HG03135 (cell line): ENCODE measurements at regions not wholly inside any gene's neighbourhood (a gene's known extent, or its start where the extent isn't known, plus 50 kb on each side); places are given as distances from the start of the nearest gene placed in this dataset.
"Not testable (repeated sequence)": the region's sequence is repeated elsewhere in the genome, so short reads cannot be mapped to it uniquely, and the experiment has no call there.

ENCODE experiments used
- ATAC-seq: cut with Tn5 transposase; IDR thresholded peaks from one replicate; pipeline ENCODE4 v1.9.1; 2021; ENCODE audit warnings: mild to moderate bottlenecking, moderate library complexity; ENCODE audit not compliant: unreplicated experiment

- ATAC-seq, result no peak
Measured at GRCh38 chr7:131689662-131690234, 133.3 kb upstream of the PODXL start.

DNA sequence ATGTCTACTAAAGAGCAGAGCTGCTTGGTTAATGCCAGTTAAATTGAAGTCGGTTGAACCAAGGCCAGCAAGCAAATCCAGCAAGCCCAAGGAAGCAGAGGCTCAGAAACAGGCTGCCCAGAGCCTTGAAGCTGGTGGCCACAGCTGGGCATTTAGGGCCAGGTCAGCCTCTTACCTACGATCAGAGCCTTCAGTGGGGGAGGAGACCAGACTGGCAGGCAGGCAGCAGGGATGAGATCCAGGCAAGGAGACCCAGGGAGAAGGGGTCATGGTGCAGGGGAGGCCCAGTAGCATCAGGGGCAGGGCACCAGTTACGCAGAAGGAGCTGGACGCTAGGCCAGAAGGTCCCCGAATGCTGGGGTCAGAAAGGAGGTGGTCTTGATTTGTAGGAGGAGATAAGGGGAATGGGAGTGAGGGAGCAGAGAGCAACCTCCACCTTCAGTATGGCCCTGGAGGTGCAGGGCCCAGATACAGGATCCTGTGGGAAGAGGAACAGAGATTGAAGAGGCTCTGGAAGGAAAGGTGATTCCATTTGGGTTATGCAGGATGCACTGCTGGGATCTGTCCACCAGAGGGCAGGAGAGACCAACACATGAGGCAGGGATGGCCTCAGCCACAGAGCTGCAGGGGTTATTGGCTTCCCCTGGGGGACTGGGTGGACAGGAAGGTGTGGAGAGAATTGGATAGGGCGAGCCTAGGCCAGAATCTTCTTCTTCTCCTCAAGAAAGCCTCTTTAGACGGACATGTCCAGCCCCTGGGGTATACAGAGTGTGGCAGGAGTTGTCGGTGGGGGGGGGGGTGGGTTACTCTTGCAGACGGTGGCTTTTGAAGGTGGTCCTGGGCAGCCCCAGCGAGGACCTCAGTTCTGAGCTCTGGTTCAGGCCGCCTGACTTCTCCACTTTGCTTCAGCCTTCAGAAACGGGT lies 132.6 kb upstream of the PODXL start:
- ATAC-seq, result no peak

GRCh38 chr7:131687296-131687695 lies 130.9 kb upstream of the PODXL start:
- no peak for ATAC-seq

DNA sequence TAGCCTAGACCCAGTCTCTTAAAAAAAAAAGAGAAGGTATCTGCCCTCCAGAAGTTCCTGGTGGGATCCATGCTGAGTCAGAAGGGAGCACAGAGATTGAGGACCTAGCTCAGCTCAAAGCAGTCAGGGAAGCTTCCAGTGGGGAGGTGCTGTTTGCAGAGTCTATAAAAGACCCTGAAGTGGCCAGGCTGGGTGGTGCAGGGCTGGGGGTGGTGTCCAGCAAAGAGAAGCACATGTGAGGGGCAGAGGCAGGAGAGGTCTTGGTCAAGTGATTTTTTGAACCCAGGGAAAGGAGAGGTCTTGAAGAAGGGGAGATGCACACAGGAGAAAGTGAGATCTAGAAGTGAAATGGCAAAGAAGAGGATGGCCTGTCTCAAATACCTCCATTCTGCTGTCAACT lies 130.4 kb upstream of the PODXL start:
- ATAC-seq, result no peak

- peak; percentile 62 for ATAC-seq
Measured at GRCh38 chr7:131683536-131684125, 127.2 kb upstream of the PODXL start.

DNA sequence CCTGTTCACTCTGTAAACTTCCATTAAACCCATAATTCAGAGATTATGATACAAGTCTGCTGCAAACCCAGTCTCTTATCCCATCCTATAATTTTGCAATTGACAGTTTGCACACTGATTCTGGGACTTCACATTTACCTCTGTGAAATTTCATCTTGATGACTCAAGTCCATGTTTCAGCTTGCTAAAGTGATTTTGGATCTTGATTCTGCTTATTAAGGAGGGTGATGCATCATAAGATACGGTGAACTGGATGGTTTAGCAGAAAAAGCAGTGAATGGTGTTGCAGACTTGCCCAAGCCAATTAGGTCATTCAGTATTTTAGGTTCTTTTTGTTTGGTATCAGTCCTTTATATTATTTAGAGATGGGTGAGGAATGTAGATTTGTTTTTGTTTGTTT lies 125.5 kb upstream of the PODXL start:
- no peak for ATAC-seq

- not testable (repeated sequence) for ATAC-seq
Measured at GRCh38 chr7:131679071-131679470, 122.6 kb upstream of the PODXL start.

DNA sequence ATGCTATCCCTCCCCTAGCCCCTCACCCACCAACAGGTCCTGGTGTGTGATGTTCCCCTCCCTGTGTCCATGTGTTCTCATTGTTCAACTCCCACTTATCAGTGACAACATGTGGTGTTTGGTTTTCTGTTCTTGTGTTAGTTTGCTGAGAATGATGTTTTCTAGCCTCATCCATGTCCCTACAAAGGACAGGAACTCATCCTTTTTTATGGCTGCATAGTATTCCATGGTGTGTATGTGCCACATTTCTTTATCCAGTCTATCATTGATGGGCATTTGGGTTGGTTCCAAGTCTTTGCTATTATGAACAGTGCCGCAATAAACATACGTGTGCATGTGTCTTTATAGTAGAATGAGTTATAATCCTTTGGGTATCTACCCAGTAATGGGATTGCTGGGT lies 120.4 kb upstream of the PODXL start:
- not testable (repeated sequence) for ATAC-seq

DNA sequence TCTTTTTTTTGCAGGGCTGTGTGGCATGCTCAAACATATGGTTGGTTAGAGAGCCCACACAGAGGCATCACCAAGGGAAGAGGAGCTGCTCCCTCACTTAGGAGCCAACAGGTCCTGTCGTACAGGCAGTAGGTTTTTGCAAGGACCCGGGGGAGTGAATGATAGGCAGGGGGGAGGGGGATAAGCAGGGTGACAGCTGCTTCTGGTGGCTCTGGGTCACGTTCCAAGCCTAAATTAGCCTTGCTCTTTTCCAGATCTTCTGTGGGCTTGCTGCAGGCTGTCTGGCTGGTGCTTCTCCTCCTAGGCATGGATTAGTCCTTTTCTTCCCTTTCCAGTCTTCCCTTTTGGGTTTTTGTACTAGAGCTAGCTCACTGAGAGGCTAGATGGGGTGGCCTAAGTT lies 117.7 kb upstream of the PODXL start:
- ATAC-seq, result no peak

GRCh38 chr7:131673576-131673975 lies 117.1 kb upstream of the PODXL start:
- no peak for ATAC-seq

- ATAC-seq, result no peak
Measured at GRCh38 chr7:131670406-131670805, 114.0 kb upstream of the PODXL start.

DNA sequence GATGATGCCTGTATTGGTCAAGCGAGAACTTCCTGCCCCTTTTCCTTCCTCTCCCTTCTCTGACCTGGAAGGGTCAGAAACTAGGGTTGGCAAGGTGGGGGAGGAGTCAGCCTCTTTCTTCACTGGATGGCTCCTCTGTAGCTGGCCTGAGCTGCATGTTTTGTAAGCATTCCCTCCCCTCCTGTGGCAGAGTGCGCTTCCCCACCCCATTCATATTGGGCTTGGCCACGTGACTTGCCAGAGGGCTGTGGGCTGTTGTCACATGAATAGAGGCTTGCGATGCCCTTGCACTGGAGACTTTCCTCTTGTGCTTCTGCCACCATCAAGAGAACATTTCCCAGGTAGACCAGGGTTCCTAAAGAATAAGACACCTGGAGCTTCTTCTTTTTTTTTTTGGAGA lies 111.3 kb upstream of the PODXL start:
- ATAC-seq, result no peak

GRCh38 chr7:131665021-131665420 lies 108.6 kb upstream of the PODXL start:
- ATAC-seq, result no peak

- ATAC-seq, result no peak
Measured at GRCh38 chr7:131664570-131664969, 108.1 kb upstream of the PODXL start.

GRCh38 chr7:131662301-131662873 lies 106.0 kb upstream of the PODXL start:
- ATAC-seq, result not testable (repeated sequence)

- no peak for ATAC-seq
Measured at GRCh38 chr7:131657881-131658280, 101.5 kb upstream of the PODXL start.

- no peak for ATAC-seq
Measured at GRCh38 chr7:131656980-131657723, 100.7 kb upstream of the PODXL start.

- ATAC-seq, result no peak
Measured at GRCh38 chr7:131655866-131656265, 99.4 kb upstream of the PODXL start.

- no peak for ATAC-seq
Measured at GRCh38 chr7:131655447-131655846, 99.0 kb upstream of the PODXL start.

DNA sequence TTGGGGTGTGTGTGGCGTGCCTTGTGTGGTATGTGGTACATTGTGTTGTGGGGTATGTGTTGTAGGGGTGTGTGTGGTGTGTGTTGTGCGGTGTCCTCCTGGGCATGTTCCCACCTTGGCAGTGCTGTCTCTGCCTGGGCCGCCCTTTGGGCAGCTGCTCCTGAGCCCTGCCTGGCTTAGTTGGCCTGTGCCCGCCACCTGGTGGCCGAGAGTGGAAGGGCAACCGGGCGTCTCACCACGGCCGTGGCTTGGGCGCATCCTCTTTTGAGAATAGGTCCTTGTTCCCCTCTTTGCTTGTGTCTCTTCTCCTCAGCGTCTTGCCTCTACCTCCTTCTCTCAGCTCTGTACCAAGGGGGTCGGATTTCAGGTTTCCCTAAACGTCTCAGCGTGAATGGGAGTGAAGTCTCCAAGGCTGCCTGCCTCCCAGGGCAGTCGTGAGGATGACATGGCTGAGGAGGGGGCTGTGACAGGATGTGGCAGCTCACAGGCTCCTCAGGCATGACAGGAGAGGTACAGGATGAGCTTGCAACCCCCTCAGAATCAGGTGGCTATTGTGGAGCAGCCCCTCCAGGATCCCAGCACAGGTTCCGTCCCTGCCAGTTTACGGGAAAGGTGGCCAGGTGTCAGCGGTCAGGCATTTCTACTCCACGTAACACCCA lies 98.4 kb upstream of the PODXL start:
- peak; percentile 72 for ATAC-seq

DNA sequence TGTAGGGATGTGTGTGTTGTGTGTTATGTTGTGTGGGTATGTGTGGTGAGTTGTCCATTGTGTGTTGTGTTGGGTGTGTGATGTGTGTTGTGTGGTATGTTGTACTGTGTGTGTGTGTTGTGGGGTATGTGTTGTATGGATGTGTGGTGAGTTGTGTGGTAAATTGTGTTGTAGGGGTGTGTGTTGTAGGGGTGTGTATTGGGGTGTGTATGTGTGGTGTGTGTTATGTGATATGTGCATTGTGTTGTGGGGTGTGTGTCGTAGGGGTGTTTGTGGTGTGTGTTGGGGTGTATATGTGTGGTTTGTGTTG lies 97.8 kb upstream of the PODXL start:
- no peak for ATAC-seq
